Calu3 (cell line): ENCODE measurements at regions not wholly inside any gene's neighbourhood (a gene's known extent, or its start where the extent isn't known, plus 50 kb on each side); places are given as distances from the start of the nearest gene placed in this dataset.
"Not testable (repeated sequence)": the region's sequence is repeated elsewhere in the genome, so short reads cannot be mapped to it uniquely, and the experiment has no call there.

Source experiments
- BruUV-seq: library from RNA; stranded (reverse); fragments of 400-500 nt; replicated peaks from 2 replicates; lab custom pipeline; 2021; lab: Mats Ljungman, UMichigan
- CTCF ChIA-PET: fragments of 300-600 bp; sonication (Branson Sonifier 250); formaldehyde crosslinking; loops from one replicate; lab custom pipeline; 2022; ENCODE audit warnings: antibody characterized with exemption; lab: Charles Lee
- DNase-seq: peaks from one replicate; pipeline ENCODE4 v3.0.0; 2022
- H3K27ac Mint-ChIP-seq: one replicate; pipeline ENCODE4 v1.8.0; 2022; ENCODE audit warnings: mixed read lengths; ENCODE audit not compliant: unreplicated experiment
- H3K27me3 Mint-ChIP-seq: one replicate; pipeline ENCODE4 v1.8.0; 2022; ENCODE audit warnings: mixed read lengths; ENCODE audit not compliant: unreplicated experiment
- H3K36me3 Mint-ChIP-seq: one replicate; pipeline ENCODE4 v1.8.0; 2022; ENCODE audit warnings: mild to moderate bottlenecking, moderate library complexity, mixed read lengths; ENCODE audit not compliant: insufficient read depth, unreplicated experiment
- H3K4me1 Mint-ChIP-seq: one replicate; pipeline ENCODE4 v1.8.0; 2022; ENCODE audit warnings: mild to moderate bottlenecking, low read depth, mixed read lengths; ENCODE audit not compliant: unreplicated experiment
- H3K4me3 Mint-ChIP-seq: one replicate; pipeline ENCODE4 v1.8.0; 2022; ENCODE audit warnings: mild to moderate bottlenecking, low read depth, moderate library complexity, mixed read lengths; ENCODE audit not compliant: unreplicated experiment
- H3K9me3 Mint-ChIP-seq: one replicate; pipeline ENCODE4 v1.8.0; 2022; ENCODE audit warnings: low read depth, mixed read lengths; ENCODE audit not compliant: unreplicated experiment
- intact Hi-C: fragments of 100-400 bp; cut with micrococcal nuclease; formaldehyde crosslinking; loops from one replicate; pipeline ENCODE4 v1.10.0; 2022; ENCODE audit not compliant: unreplicated experiment
- TF ChIP-seq, protein P1 (sequence below): fragments of 200-600 bp; IDR thresholded peaks from one replicate; pipeline ENCODE4 v1.8.0; 2022; ENCODE audit warnings: antibody characterized with exemption; ENCODE audit not compliant: unreplicated experiment

DNA sequence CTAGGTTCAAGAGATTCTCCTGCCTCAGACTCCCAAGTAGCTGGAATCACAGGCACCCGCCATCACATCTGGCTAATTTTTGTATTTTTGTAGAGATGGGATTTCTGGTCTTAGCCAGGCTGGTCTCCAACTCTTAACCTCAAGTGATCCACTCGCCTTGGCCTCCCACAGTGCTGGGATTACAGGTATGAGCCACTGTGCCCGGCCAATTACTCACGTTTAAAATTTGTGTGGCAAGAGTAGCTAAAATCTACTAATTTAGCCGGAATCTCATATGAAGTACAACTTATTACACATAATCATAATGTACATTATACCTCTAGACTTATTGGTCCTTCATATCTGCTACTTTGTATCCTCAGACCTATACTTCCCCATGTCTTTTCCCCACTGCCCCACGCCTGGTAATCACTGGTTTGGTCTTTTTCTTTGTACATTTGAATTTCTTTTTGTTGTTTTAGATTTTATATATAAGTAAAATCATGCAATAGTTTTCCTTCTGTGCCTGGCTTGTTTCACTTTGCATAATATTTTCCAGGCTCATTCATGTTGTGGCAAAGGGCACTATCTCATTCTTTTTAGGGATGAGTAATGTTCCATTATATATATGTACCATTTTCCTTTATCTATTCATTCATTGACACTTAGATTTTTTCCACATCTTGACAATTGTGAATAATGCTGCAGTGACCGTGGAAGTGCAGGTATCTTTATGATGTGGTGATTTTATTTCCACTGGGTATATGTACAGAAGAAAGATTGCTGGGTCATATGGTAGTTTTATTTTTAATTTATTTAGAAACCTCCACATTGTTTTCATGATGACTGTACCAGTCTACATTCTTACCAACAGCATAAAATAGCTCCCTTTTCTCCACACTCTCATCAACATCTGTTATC, 605.0 kb upstream of the CBLB start:
- TF ChIP-seq, protein P1, sequence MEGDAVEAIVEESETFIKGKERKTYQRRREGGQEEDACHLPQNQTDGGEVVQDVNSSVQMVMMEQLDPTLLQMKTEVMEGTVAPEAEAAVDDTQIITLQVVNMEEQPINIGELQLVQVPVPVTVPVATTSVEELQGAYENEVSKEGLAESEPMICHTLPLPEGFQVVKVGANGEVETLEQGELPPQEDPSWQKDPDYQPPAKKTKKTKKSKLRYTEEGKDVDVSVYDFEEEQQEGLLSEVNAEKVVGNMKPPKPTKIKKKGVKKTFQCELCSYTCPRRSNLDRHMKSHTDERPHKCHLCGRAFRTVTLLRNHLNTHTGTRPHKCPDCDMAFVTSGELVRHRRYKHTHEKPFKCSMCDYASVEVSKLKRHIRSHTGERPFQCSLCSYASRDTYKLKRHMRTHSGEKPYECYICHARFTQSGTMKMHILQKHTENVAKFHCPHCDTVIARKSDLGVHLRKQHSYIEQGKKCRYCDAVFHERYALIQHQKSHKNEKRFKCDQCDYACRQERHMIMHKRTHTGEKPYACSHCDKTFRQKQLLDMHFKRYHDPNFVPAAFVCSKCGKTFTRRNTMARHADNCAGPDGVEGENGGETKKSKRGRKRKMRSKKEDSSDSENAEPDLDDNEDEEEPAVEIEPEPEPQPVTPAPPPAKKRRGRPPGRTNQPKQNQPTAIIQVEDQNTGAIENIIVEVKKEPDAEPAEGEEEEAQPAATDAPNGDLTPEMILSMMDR, result no peak
- intact Hi-C loops, result no loop called here
- no peak for DNase-seq
- H3K36me3 Mint-ChIP-seq, result no peaks in the 10 kb centered on the region
- no peak overlapping the region for H3K4me3 Mint-ChIP-seq
- CTCF ChIA-PET, result no interaction called here
- no TSS peak for BruUV-seq
- H3K4me1 Mint-ChIP-seq, result no peaks in the 10 kb centered on the region
- H3K9me3 Mint-ChIP-seq, result peaks cover 2% of the 10 kb centered on the region
- H3K27me3 Mint-ChIP-seq, result no peaks in the 10 kb centered on the region
- H3K27ac Mint-ChIP-seq, result no peak overlapping the region

DNA sequence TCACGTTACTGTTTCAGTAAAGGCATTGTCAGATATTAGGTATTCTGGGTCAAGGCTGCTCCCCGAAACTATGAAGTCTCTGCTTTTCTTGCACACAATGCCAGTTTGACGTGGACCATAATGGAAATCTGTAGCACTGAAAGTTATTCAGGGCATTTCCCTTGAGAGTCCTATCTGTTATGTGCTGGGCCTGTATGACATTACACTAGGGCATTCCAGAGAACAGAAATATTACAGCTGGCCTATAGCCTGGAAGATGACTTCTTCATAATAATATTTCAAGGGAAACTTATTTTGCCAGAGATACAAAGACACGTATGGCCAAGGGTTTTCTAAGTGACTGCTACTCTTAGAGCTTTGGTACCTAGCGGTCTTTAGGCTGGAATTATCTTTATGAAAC, 613.6 kb upstream of the CBLB start:
- BruUV-seq, result no TSS peak
- CTCF ChIA-PET, result no interaction called here
- H3K4me3 Mint-ChIP-seq, result no peak overlapping the region

DNA sequence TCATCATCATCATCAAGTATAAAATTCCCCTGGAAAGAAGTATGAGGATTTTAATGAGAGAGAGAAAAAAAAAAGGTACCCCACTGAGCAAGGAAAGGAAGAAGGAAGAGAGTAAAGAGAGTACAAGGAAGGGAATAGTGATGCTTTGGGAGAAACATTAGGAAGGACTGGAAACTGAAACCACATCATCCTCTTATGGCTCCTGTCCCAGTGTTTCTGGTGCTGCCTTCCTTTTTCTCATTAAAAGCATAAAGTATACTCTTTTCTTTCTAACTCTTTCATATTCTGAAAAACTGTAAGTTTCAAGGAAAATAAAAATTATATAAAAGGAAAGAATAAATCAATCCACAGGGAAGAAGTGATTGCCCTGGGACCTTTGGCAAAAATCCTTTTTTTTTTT, 616.4 kb upstream of the CBLB start:
- BruUV-seq, result no TSS peak
- DNase-seq, result no peak
- no peak overlapping the region for H3K27ac Mint-ChIP-seq
- H3K4me3 Mint-ChIP-seq, result no peak overlapping the region
- peaks cover 3% of the 10 kb centered on the region for H3K9me3 Mint-ChIP-seq
- TF ChIP-seq, protein P1, result no peak
- no peaks in the 10 kb centered on the region for H3K36me3 Mint-ChIP-seq
- H3K27me3 Mint-ChIP-seq, result no peaks in the 10 kb centered on the region
- CTCF ChIA-PET, result no interaction called here
- intact Hi-C loops, result no loop called here
- H3K4me1 Mint-ChIP-seq, result no peaks in the 10 kb centered on the region

More for the DNA sequence above, 613.6 kb upstream of the CBLB start:
- Mint-ChIP-seq H3K27me3 (no peaks in the 10 kb centered on the region), H3K4me1 (no peaks in the 10 kb centered on the region), H3K27ac (no peak overlapping the region), H3K36me3 (no peaks in the 10 kb centered on the region), H3K9me3 (peaks cover 5% of the 10 kb centered on the region)
- TF ChIP-seq, protein P1, result no peak
- DNase-seq, result no peak
- intact Hi-C loops, result no loop called here

DNA sequence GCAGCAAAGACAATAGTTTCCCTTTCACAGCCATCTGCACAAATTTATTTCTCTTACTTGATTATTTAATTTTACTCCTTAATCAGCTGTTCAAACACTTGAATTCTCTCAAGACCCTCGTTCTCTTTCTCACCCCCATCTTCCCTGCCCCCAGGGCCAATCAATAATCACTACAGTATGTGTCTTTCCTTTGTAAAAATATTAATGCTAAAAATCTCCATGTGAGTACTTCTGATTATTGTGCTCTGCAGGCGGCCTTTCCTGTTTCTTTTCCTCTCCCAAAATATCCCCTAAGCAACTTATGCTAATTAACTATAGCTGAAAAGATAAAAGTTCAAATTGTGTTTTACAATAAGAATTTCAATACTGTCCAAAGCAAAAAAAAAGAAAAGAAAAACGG, 617.0 kb upstream of the CBLB start:
- BruUV-seq, result no TSS peak
- H3K36me3 Mint-ChIP-seq, result no peaks in the 10 kb centered on the region
- H3K27me3 Mint-ChIP-seq, result no peaks in the 10 kb centered on the region
- peaks cover 3% of the 10 kb centered on the region for H3K9me3 Mint-ChIP-seq
- H3K4me3 Mint-ChIP-seq, result no peak overlapping the region
- H3K27ac Mint-ChIP-seq, result peak overlapping the region; percentile 21
- H3K4me1 Mint-ChIP-seq, result no peaks in the 10 kb centered on the region
- intact Hi-C loops, result no loop called here
- CTCF ChIA-PET, result no interaction called here
- TF ChIP-seq, protein P1, result no peak
- DNase-seq, result no peak

DNA sequence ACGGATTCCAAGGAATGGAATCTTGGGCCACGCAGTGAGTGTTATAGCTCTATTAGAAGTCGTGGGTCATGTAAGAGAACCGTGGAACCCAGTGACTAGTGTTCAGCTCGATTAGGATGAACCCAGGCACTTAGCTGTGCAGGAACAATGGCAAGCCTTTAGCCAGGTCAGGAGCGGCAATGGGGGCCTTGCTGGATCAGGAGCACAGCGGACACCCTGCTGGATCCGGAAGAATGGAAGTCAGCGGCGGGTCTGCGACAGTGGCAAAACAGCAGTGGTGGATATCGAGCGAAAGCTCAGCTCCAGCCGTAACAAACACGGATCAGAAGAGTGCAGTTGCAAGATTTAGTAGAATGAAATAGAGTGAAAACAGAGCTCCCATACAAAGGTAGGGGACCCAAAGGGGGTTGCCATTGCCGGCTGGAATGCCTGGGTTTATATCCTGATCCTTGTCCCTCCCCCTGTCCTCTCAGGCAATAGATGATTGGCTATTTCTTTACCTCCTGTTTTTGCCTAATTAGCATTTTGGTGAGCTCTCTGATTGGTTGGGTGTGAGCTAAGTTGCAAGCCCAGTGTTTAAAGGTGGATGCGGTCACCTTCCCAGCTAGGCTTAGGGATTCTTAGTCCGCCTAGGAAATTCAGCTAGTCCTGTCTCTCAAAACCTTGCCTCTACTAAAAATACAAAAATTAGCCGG, 618.3 kb upstream of the CBLB start:
- H3K27ac Mint-ChIP-seq, H3K4me3 Mint-ChIP-seq, DNase-seq, BruUV-seq, H3K36me3 Mint-ChIP-seq, H3K27me3 Mint-ChIP-seq, H3K4me1 Mint-ChIP-seq, intact Hi-C loops, H3K9me3 Mint-ChIP-seq: not testable (repeated sequence)
- CTCF ChIA-PET, result interaction anchor here (0.6 kb wide), 1 partner anchor 120 kb away, joined by 3 read pairs; no protein-coding TSS in a partner anchor
